Astrocyte of the cerebellum (primary cell): ENCODE measurements at regions not wholly inside any gene's neighbourhood (a gene's known extent, or its start where the extent isn't known, plus 50 kb on each side); places are given as distances from the start of the nearest gene placed in this dataset.
"Not testable (repeated sequence)": the region's sequence is repeated elsewhere in the genome, so short reads cannot be mapped to it uniquely, and the experiment has no call there.

Source experiments
- DNase-seq: peaks from one replicate; pipeline ENCODE4 v3.0.0-alpha.2; 2011; ENCODE audit warnings: low read depth
- H3K4me3 ChIP-seq: 2 replicates; pipeline ENCODE4 v1.5.1; 2011; ENCODE audit warnings: mild to moderate bottlenecking, low read depth, low read length, moderate library complexity
- CTCF ChIP-seq: IDR thresholded peaks from 2 replicates; pipeline ENCODE4 v1.5.1; 2012; ENCODE audit warnings: low read length, low read depth, moderate library complexity, mild to moderate bottlenecking; ENCODE audit errors: missing control alignments
- in situ Hi-C: cut with HindIII; loops from 2 replicates; pipeline ENCODE4 v1.10.0; 2017; ENCODE audit warnings: low sequenced_read_pairs

GRCh38 chr10:28906415-28906814 lies 229.1 kb downstream of the BAMBI start:
- DNase-seq: no peak
- no peak overlapping the region for H3K4me3 ChIP-seq
- TF ChIP-seq CTCF: no peak
- in situ Hi-C loops: no loop called here

- in situ Hi-C loops: no loop called here
- no peak overlapping the region for H3K4me3 ChIP-seq
- DNase-seq: no peak
- TF ChIP-seq CTCF: no peak
These were observed 229.6 kb downstream of the BAMBI start for GRCh38 chr10:28906934-28907333.

DNA sequence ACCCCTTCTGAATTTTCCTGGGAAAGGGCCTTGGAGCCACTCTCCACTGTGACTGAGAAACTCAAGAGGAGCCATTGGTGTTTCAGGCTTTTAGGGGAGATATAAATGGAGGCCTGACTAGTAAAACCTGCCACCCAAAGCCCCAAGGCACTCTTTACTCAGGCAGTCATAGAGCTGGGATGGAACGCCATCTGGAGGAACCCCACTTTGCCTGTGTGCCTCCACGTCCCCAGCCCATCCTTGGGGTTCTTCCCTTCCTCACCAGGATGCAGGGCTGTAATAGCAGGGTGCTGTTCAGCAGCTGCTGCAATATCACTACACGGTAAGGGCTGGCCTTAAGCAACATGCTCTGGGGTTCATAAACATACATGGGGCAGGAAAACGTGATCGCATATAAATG lies 232.6 kb downstream of the BAMBI start:
- no peak for DNase-seq
- TF ChIP-seq CTCF: no peak
- no peak overlapping the region for H3K4me3 ChIP-seq
- in situ Hi-C loops: no loop called here

DNA sequence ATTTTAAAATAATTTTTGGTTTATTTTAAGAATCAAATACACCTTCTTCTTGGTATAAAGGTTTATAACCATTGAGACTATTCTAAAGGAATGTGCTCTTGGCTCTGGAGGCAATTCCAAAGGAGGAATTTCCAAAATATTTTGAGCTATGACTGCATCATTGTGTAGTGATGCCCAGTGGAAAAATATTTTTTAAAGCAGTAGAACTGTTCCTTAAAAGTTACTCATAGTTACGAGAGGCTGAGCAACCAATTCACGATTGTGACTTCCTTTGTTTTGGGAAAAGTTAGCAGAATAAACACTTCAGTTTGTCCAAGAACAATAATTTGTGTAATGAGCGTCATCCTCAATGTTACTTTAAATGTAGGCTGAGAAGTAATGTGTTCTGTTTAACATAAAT lies 233.6 kb downstream of the BAMBI start:
- TF ChIP-seq CTCF: no peak
- in situ Hi-C loops: no loop called here
- no peak for DNase-seq
- no peak overlapping the region for H3K4me3 ChIP-seq

DNA sequence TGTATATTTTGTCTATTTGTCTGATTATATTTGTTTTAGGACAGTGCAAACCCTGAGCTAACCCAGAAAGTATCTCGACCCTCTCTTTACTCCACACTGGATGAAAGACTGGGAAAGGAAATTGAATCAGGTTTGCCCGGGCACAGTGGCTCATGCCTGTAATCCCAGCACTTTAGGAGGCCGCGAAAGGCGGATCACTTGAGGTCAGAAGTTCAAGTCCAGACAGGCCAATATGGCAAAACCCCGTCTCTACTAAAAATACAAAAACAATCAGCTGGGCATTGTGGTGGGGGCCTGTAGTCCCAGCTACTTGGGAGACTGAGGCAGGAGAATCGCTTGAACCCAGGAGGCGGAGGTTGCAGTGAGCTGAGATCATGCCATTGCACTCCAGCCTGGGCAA lies 234.2 kb downstream of the BAMBI start:
- DNase-seq, in situ Hi-C loops, H3K4me3 ChIP-seq: not testable (repeated sequence)

- in situ Hi-C loops: no loop called here
- no peak for TF ChIP-seq CTCF
- DNase-seq: no peak
- H3K4me3 ChIP-seq: no peak overlapping the region
These were observed 234.9 kb downstream of the BAMBI start for GRCh38 chr10:28912017-28912783.

DNA sequence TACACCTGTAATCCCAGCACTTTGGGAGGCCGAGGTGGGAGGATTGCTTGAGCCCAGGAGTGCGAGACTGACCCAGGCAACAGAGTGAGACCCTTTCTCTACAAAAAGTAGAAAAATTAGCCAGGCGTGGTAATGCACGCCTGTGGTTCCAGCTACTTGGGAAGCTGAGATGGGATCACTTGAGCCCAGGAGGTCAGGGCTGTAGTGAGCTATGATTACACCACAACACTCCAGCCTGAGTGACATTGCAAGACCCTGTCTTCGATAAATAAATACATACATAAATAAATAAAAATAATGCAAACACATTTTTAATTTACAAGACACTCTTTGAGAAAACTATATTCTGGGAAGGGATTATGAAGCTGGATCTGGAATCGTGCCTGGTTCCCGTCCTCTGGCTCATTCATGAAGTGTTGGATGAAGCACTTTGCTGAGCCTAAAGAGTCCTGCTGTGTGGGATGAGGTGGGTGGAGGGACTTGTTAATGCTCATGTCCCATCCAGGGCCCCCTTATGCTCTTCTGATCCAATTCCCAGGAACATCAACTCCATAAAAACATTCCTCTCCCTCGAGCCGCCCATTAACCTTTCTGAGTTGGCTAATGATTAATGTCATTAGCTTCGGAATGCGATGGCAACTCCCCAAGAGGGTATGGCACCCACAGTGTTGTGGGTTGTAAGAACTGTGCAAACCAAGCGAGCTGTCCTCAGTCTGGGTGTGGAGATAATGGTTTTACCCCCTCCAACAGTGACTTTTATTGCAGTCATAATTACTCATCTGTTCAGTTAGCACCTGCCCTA lies 236.3 kb downstream of the BAMBI start:
- TF ChIP-seq CTCF: no peak
- H3K4me3 ChIP-seq: no peak overlapping the region
- in situ Hi-C loops: no loop called here
- no peak for DNase-seq
